ENCODE measurements at regions not wholly inside any gene's neighbourhood (a gene's known extent, or its start where the extent isn't known, plus 50 kb on each side); places are given as distances from the start of the nearest gene placed in this dataset.

DNA sequence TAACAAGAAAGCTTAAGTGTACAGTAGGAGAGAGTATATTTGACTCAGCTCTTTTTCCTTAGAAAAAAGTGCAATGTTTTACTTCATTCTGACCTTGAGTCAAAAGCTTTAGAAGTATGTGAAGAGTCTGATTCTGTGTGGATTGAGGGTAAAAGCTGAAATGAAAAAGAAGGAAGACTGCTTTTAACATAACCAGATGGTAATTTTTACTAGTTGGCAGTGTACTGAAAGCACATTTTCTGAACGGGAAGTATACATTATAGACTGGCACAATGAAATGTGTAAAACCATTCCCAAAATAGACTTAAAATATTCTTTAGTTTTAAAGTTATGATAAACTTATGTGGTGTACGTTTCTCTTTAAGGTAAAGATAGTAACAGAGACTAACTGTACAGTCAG lies 197.8 kb upstream of the ZNF717 start:
- no peaks in the 10 kb centered on the region for H3K4me1 ChIP-seq (replicated peaks in 1 of 2; ENCODE audit: control insufficient read depth in 2 of 2, insufficient read depth in 2 of 2, low read length in 2 of 2)
- H3K9me3 ChIP-seq (replicated peaks; ENCODE audit: control insufficient read depth, insufficient read depth, low read depth, low read length), result no peaks in the 10 kb centered on the region
- no peaks in the 10 kb centered on the region for H4K20me1 ChIP-seq (replicated peaks; ENCODE audit: control insufficient read depth, insufficient read depth, low read length)
- H3K36me3 ChIP-seq (ENCODE audit: control insufficient read depth, insufficient read depth, low read length), result no peaks in the 10 kb centered on the region
- H3K9me1 ChIP-seq (ENCODE audit: control insufficient read depth, insufficient read depth, low read length), result no peaks in the 10 kb centered on the region
- no peak for ATAC-seq
- no peak overlapping the region for H3K9ac ChIP-seq (ENCODE audit: insufficient read depth in 1 of 2, low read depth in 2 of 2, low read length in 2 of 2)
- H3K27ac ChIP-seq (ENCODE audit: extremely low read depth, low read depth, low read length), result no peak overlapping the region
- no peaks in the 10 kb centered on the region for H3K27me3 ChIP-seq (ENCODE audit: control insufficient read depth in 2 of 2, insufficient read depth in 2 of 2, low read length in 2 of 2)
- no peak overlapping the region for H2AFZ ChIP-seq (ENCODE audit: low read depth, low read length)
- intact Hi-C loops (cut with micrococcal nuclease) (no loop called here), in situ Hi-C loops (cut with MboI) (loop anchor here (25.0 kb wide), 1 partner anchor 1854 kb away; no protein-coding TSS in a partner anchor)
- no TSS peak for BruUV-seq (replicated peaks)
- no peak overlapping the region for H3K4me2 ChIP-seq (ENCODE audit: insufficient read depth, low read length)
- H3K4me3 ChIP-seq, result no peak overlapping the region
- no peak for TF ChIP-seq NFRKB (IDR thresholded peaks at IDR 0.05; ENCODE audit: low read depth)
- TF ChIP-seq ZNF175 (CRISPR knock-in tag; IDR thresholded peaks at IDR 0.05; ENCODE audit: low read depth), result no peak
- no peak for TF ChIP-seq ZBTB17 (CRISPR knock-in tag; IDR thresholded peaks at IDR 0.05)
- no peak for TF ChIP-seq RFX7 (CRISPR knock-in tag; IDR thresholded peaks at IDR 0.05)
- no peak for TF ChIP-seq ZNF165 (CRISPR knock-in tag; IDR thresholded peaks at IDR 0.05; ENCODE audit: borderline replicate concordance)
- TF ChIP-seq ZNF717 (CRISPR knock-in tag; IDR thresholded peaks at IDR 0.05), result no peak
- no peak for TF ChIP-seq MCM3 (IDR thresholded peaks at IDR 0.05)
- ChIA-PET POLR2A (no interaction called here), CTCF (ENCODE audit: low intra/inter-chr PET ratio) (no interaction called here)
- no peaks in the 10 kb centered on the region for H3K79me2 ChIP-seq (ENCODE audit: control insufficient read depth, insufficient read depth, low read length)
- no peak for FAIRE-seq
- no peak for DNase-seq (ENCODE audit: extremely low read depth in 1 of 4, low spot score in 3 of 4)
- WGBS (ENCODE audit: insufficient coverage, low coverage, missing lambda C conversion rate), result 0% methylated on average over 2 of the region's 2 CpGs

GRCh38 chr3:75983609-75984290 lies 198.4 kb upstream of the ZNF717 start:
- no peaks in the 10 kb centered on the region for H3K27me3 ChIP-seq (ENCODE audit: control insufficient read depth in 2 of 2, insufficient read depth in 2 of 2, low read length in 2 of 2)

More at GRCh38 chr3:75983609-75984290, 198.4 kb upstream of the ZNF717 start:
- Histone ChIP-seq H4K20me1 (replicated peaks; ENCODE audit: control insufficient read depth, insufficient read depth, low read length) (no peaks in the 10 kb centered on the region), H3K79me2 (ENCODE audit: control insufficient read depth, insufficient read depth, low read length) (no peaks in the 10 kb centered on the region), H3K9me3 (replicated peaks; ENCODE audit: control insufficient read depth, insufficient read depth, low read depth, low read length) (no peaks in the 10 kb centered on the region), H3K9ac (ENCODE audit: insufficient read depth in 1 of 2, low read depth in 2 of 2, low read length in 2 of 2) (no peak overlapping the region), H3K4me3 (no peak overlapping the region), H2AFZ (ENCODE audit: low read depth, low read length) (no peak overlapping the region), H3K4me2 (ENCODE audit: insufficient read depth, low read length) (no peak overlapping the region), H3K4me1 (replicated peaks in 1 of 2; ENCODE audit: control insufficient read depth in 2 of 2, insufficient read depth in 2 of 2, low read length in 2 of 2) (no peaks in the 10 kb centered on the region), H3K27ac (ENCODE audit: extremely low read depth, low read depth, low read length) (no peak overlapping the region), H3K36me3 (ENCODE audit: control insufficient read depth, insufficient read depth, low read length) (no peaks in the 10 kb centered on the region), H3K9me1 (ENCODE audit: control insufficient read depth, insufficient read depth, low read length) (no peaks in the 10 kb centered on the region)
- DNase-seq (ENCODE audit: extremely low read depth in 1 of 4, low spot score in 3 of 4) (no peak), ATAC-seq (no peak), FAIRE-seq (no peak)
- POLR2A ChIA-PET, result no interaction called here
- no TSS peak for BruUV-seq (replicated peaks)
- in situ Hi-C loops (cut with MboI), result loop anchor here (25.0 kb wide), 1 partner anchor 1854 kb away; no protein-coding TSS in a partner anchor
- no peak for TF ChIP-seq LARP7 (IDR thresholded peaks at IDR 0.05)
- TF ChIP-seq KAT8 (IDR thresholded peaks at IDR 0.05; ENCODE audit: low read depth), result no peak
- no peak for TF ChIP-seq VEZF1 (CRISPR knock-in tag; IDR thresholded peaks at IDR 0.05)
- TF ChIP-seq ZNF197 (CRISPR knock-in tag; IDR thresholded peaks at IDR 0.05; ENCODE audit: low read depth), result no peak
- no peak for TF ChIP-seq NELFE (IDR thresholded peaks at IDR 0.05; ENCODE audit: insufficient read depth, insufficient read length)
- TF ChIP-seq, protein P1, sequence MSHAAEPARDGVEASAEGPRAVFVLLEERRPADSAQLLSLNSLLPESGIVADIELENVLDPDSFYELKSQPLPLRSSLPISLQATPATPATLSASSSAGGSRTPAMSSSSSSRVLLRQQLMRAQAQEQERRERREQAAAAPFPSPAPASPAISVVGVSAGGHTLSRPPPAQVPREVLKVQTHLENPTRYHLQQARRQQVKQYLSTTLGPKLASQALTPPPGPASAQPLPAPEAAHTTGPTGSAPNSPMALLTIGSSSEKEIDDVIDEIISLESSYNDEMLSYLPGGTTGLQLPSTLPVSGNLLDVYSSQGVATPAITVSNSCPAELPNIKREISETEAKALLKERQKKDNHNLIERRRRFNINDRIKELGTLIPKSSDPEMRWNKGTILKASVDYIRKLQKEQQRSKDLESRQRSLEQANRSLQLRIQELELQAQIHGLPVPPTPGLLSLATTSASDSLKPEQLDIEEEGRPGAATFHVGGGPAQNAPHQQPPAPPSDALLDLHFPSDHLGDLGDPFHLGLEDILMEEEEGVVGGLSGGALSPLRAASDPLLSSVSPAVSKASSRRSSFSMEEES (CRISPR knock-in tag; IDR thresholded peaks at IDR 0.05), result no peak
- no peak for TF ChIP-seq ZNF316 (IDR thresholded peaks at IDR 0.05)
- intact Hi-C loops (cut with micrococcal nuclease), result no loop called here
- WGBS (ENCODE audit: insufficient coverage, low coverage, missing lambda C conversion rate), result 0% methylated on average over 3 of the region's 3 CpGs
- CTCF ChIA-PET (ENCODE audit: low intra/inter-chr PET ratio), result no interaction called here

Measured in K562 (cell line).